K562 (cell line): ENCODE measurements at regions not wholly inside any gene's neighbourhood (a gene's known extent, or its start where the extent isn't known, plus 50 kb on each side); places are given as distances from the start of the nearest gene placed in this dataset.

Source experiments
- BRCA1 ChIP-seq, 2 experiments: fragments of 450-650 bp in 1 of 2; sonication (generic) in 1 of 2; formaldehyde crosslinking in 1 of 2; IDR thresholded peaks; 2 replicates each; pipeline versions ENCODE4 v1.5.0 to v1.6.1; 2017 to 2020; ENCODE audit warnings: mild to moderate bottlenecking in 1 of 2, missing genetic modification reagents in 1 of 2
- CBX1 ChIP-seq: sonication (generic); IDR thresholded peaks from 2 replicates; pipeline ENCODE4 v1.6.1; 2016; ENCODE audit warnings: antibody characterized with exemption, low read depth, mild to moderate bottlenecking
- CC2D1A ChIP-seq: fragments of 450-650 bp; IDR thresholded peaks from 2 replicates; pipeline ENCODE4 v1.6.1; 2017; ENCODE audit warnings: mild to moderate bottlenecking
- DNMT1 ChIP-seq: fragments of 450-650 bp; IDR thresholded peaks from 2 replicates; pipeline ENCODE4 v1.6.1; 2016; ENCODE audit warnings: antibody characterized with exemption, mild to moderate bottlenecking
- KAT7 ChIP-seq: sonication (generic); formaldehyde crosslinking; IDR thresholded peaks from 2 replicates; pipeline ENCODE4 v1.8.0; 2022; ENCODE audit warnings: missing genetic modification reagents, mild to moderate bottlenecking, borderline replicate concordance
- POLR2A ChIP-seq: fragments of 450-650 bp; conservative IDR thresholded peaks from 2 replicates; pipeline ENCODE4 v1.6.1; 2016
- POLR2G ChIP-seq: fragments of 200-400 bp; formaldehyde crosslinking; IDR thresholded peaks from 2 replicates; pipeline ENCODE4 v1.6.1; 2017; ENCODE audit warnings: low read depth, mild to moderate bottlenecking, antibody characterized with exemption, low read length, moderate library complexity
- ZNF12 ChIP-seq: sonication (generic); formaldehyde crosslinking; IDR thresholded peaks from 2 replicates; pipeline ENCODE4 v1.4.0; 2020; ENCODE audit warnings: mild to moderate bottlenecking, missing genetic modification reagents
- ZNF184 ChIP-seq: sonication (generic); formaldehyde crosslinking; IDR thresholded peaks from 2 replicates; pipeline ENCODE4 v1.5.0; 2020; ENCODE audit warnings: missing genetic modification reagents
- TF ChIP-seq, protein P1 (sequence below): sonication (generic); formaldehyde crosslinking; IDR thresholded peaks from 2 replicates; pipeline ENCODE4 v1.8.0; 2022; ENCODE audit warnings: mild to moderate bottlenecking, low read depth, missing genetic modification reagents
- TF ChIP-seq, protein P2 (sequence below): fragments of 450-650 bp; IDR thresholded peaks from 2 replicates; pipeline ENCODE4 v1.7.1; 2018; ENCODE audit warnings: mild to moderate bottlenecking, low read depth; ENCODE audit not compliant: partially characterized antibody
- TF ChIP-seq, protein P3 (sequence below), 3 experiments: IDR thresholded peaks in 2 of 3; conservative IDR thresholded peaks in 1 of 3; 2 replicates each; pipeline ENCODE4 v1.5.1; 2011 to 2012; ENCODE audit warnings: low read length in 3 of 3, mild to moderate bottlenecking in 3 of 3, control low read depth in 2 of 3, improper control_type of control experiment in 1 of 3, inconsistent platforms in 1 of 3, low read depth in 1 of 3, mixed read lengths in 1 of 3, moderate library complexity in 1 of 3; ENCODE audit not compliant: insufficient read depth in 2 of 3
- TF ChIP-seq, protein P4 (sequence below): fragments of 150-350 bp; IDR thresholded peaks from 2 replicates; pipeline ENCODE4 v1.6.1; 2014; ENCODE audit warnings: low read depth, mild to moderate bottlenecking, low read length, borderline replicate concordance

DNA sequence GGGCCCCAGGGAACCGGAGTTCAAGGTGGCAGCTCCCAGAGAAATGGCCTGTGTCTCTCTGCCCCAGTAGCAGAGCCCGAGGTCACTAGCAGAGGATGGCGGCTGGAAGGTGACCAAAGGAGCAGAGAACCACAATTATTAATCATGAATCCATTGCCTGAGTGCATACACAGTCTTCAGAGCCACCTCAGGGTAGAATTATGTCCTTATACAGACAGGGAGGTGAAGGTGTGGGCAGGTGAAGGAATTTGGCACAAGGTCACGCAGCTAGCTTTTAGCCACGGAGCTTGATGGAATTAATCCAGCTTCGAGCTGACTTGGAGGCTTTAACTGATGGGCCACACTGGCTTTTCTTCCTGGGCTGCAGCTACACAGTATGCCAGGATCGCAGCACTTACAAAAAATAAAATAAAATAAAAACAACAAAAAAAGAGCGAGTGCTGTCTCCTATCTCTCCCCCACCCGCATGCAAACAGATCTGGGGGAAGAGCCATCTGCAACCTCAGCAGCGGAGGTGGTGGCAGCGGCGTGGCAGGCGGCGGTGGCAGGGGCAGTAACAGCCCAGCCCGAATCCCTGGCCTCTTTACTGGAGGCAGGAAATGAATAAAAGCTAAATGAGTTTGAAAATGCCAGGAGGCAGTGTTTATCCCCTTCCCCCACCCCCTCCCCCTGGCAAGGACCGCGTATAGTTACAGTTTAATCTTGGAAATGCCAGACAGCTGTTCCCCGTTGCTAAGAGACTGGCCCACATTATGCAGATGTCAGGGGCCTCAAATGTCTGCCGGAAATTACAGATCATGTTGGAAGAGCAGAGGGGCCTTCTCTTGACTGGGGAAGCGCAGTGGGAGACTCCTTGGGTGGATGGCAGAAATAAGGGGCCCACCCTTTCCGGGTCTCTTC, 93.5 kb downstream of the LRRC74A start:
- TF ChIP-seq CBX1, result no peak
- TF ChIP-seq CC2D1A, result no peak
- TF ChIP-seq, protein P1, sequence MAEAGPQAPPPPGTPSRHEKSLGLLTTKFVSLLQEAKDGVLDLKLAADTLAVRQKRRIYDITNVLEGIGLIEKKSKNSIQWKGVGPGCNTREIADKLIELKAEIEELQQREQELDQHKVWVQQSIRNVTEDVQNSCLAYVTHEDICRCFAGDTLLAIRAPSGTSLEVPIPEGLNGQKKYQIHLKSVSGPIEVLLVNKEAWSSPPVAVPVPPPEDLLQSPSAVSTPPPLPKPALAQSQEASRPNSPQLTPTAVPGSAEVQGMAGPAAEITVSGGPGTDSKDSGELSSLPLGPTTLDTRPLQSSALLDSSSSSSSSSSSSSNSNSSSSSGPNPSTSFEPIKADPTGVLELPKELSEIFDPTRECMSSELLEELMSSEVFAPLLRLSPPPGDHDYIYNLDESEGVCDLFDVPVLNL (CRISPR knock-in tag), result no peak
- no peak for TF ChIP-seq POLR2G
- TF ChIP-seq DNMT1, result no peak
- TF ChIP-seq, protein P2, sequence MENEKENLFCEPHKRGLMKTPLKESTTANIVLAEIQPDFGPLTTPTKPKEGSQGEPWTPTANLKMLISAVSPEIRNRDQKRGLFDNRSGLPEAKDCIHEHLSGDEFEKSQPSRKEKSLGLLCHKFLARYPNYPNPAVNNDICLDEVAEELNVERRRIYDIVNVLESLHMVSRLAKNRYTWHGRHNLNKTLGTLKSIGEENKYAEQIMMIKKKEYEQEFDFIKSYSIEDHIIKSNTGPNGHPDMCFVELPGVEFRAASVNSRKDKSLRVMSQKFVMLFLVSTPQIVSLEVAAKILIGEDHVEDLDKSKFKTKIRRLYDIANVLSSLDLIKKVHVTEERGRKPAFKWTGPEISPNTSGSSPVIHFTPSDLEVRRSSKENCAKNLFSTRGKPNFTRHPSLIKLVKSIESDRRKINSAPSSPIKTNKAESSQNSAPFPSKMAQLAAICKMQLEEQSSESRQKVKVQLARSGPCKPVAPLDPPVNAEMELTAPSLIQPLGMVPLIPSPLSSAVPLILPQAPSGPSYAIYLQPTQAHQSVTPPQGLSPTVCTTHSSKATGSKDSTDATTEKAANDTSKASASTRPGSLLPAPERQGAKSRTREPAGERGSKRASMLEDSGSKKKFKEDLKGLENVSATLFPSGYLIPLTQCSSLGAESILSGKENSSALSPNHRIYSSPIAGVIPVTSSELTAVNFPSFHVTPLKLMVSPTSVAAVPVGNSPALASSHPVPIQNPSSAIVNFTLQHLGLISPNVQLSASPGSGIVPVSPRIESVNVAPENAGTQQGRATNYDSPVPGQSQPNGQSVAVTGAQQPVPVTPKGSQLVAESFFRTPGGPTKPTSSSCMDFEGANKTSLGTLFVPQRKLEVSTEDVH, result no peak
- no peak for TF ChIP-seq ZNF184 (CRISPR knock-in tag)
- no peak for TF ChIP-seq POLR2A
- TF ChIP-seq ZNF12, result no peak
- TF ChIP-seq BRCA1 (IDR thresholded peaks at IDR 0.05), result no peak
- no peak for TF ChIP-seq BRCA1 (CRISPR knock-in tag; IDR thresholded peaks at IDR 0.05)
- TF ChIP-seq KAT7 (CRISPR knock-in tag), result no peak
- TF ChIP-seq, protein P3, sequence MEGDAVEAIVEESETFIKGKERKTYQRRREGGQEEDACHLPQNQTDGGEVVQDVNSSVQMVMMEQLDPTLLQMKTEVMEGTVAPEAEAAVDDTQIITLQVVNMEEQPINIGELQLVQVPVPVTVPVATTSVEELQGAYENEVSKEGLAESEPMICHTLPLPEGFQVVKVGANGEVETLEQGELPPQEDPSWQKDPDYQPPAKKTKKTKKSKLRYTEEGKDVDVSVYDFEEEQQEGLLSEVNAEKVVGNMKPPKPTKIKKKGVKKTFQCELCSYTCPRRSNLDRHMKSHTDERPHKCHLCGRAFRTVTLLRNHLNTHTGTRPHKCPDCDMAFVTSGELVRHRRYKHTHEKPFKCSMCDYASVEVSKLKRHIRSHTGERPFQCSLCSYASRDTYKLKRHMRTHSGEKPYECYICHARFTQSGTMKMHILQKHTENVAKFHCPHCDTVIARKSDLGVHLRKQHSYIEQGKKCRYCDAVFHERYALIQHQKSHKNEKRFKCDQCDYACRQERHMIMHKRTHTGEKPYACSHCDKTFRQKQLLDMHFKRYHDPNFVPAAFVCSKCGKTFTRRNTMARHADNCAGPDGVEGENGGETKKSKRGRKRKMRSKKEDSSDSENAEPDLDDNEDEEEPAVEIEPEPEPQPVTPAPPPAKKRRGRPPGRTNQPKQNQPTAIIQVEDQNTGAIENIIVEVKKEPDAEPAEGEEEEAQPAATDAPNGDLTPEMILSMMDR (IDR thresholded peaks at IDR 0.05 in 2 of 3, conservative IDR thresholded peaks at IDR 0.05 in 1 of 3; ENCODE audit: insufficient read depth in 2 of 3, low read depth in 1 of 3, low read length in 3 of 3), result no peak
- TF ChIP-seq, protein P4, sequence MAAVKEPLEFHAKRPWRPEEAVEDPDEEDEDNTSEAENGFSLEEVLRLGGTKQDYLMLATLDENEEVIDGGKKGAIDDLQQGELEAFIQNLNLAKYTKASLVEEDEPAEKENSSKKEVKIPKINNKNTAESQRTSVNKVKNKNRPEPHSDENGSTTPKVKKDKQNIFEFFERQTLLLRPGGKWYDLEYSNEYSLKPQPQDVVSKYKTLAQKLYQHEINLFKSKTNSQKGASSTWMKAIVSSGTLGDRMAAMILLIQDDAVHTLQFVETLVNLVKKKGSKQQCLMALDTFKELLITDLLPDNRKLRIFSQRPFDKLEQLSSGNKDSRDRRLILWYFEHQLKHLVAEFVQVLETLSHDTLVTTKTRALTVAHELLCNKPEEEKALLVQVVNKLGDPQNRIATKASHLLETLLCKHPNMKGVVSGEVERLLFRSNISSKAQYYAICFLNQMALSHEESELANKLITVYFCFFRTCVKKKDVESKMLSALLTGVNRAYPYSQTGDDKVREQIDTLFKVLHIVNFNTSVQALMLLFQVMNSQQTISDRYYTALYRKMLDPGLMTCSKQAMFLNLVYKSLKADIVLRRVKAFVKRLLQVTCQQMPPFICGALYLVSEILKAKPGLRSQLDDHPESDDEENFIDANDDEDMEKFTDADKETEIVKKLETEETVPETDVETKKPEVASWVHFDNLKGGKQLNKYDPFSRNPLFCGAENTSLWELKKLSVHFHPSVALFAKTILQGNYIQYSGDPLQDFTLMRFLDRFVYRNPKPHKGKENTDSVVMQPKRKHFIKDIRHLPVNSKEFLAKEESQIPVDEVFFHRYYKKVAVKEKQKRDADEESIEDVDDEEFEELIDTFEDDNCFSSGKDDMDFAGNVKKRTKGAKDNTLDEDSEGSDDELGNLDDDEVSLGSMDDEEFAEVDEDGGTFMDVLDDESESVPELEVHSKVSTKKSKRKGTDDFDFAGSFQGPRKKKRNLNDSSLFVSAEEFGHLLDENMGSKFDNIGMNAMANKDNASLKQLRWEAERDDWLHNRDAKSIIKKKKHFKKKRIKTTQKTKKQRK, result no peak
